NCI-H146 treated with DMSO at 0.1 percent for 48 hours (cell line): ENCODE measurements at regions not wholly inside any gene's neighbourhood (a gene's known extent, or its start where the extent isn't known, plus 50 kb on each side); places are given as distances from the start of the nearest gene placed in this dataset.
"Not testable (repeated sequence)": the region's sequence is repeated elsewhere in the genome, so short reads cannot be mapped to it uniquely, and the experiment has no call there.

Experiments
- DNase-seq: peaks from one replicate; lab custom pipeline; 2025; ENCODE audit not compliant: unreplicated experiment; lab: John Stamatoyannopoulos, UW

DNA sequence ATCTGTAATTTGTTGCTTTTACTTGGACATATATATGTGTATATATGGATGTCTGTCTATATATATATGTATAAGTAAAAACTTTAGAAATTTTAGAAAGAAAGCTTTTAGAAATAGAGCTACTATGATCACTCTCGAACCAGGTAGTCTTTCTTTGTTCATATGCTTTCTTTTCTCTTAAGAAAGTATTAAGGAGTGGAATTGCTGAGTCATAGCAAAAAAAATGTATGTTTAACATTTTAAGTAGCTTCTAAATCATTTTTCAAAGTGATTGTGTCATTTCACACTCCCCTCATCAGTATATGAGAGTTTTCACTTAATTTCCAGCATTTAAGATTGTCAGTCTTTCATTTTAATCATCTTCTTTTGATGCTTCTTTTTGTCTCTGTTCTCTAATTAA, 447.9 kb upstream of the TECRL start:
- DNase-seq: no peak

DNA sequence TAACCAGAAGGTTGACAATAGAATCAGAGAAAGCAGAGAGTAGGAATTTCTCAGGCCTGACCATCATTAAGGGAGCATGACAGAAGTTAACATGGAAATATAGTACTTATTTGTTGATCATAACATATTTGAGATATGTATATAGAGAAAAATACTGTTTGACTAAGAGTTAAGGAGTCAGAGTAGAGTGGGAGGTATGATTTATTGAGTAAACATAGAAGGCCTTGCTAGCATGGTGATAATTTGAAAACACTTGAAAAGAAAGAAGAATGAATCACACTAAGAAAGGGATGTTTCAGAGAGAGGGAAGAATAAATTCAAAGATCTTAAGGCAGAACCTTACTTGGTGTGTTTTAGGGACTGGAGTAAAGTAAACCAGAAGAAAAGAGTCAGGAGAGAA, 437.2 kb upstream of the TECRL start:
- no peak for DNase-seq

DNA sequence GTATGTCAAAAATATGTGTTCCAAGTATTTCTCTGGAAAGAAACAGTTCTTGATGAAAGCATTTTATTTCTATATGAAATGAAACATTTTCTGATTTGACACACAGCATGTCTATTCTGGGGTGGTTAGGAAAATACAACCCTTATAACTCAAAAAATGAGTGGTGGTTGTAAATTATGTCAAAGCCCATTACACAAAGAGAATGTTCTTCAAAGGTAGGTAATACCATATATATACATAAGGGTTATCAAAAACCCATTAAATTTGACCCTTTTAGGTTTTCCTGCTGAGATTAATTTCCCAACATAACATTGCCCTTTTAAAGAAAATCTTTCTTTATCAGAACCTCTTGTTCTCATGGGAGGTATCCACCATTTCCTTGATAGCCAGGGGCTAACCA, 420.5 kb upstream of the TECRL start:
- DNase-seq: no peak

DNA sequence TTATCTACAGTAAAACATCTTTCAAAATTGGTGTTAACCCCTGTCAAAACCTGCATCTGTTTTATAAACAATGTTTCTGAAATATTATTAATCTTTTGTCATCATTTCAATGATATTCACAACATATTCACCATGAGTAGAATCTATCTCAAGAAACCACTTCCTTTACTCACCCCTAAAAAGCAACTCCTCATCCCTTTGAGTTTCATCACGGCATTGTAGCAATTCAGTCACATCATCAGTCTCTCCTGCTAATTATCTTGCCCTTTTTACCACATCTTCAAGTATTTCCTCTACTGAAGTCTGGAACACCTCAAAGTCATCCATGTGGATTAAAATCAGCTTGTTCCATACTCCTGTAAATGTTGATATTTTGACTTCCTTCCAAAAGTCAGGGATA, 415.3 kb upstream of the TECRL start:
- no peak for DNase-seq

DNA sequence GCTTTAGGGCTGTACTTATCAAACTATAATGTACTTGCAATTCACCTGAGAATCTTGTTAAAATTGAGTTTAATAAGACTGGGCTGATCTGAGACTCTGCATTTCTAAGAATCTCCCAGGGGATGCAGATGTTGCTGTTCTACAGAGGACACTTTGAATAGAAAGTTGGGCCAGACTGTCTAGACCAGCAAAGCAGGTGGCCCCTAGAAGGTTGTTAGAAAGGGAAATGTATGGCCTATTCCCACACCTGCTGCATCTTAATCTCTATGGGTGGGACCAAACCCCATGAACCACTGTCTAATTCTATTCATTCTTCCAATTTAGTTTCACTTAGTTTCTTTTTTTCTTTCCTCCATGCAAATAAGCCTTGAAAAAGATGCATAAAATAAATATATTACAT, 413.2 kb upstream of the TECRL start:
- no peak for DNase-seq

DNA sequence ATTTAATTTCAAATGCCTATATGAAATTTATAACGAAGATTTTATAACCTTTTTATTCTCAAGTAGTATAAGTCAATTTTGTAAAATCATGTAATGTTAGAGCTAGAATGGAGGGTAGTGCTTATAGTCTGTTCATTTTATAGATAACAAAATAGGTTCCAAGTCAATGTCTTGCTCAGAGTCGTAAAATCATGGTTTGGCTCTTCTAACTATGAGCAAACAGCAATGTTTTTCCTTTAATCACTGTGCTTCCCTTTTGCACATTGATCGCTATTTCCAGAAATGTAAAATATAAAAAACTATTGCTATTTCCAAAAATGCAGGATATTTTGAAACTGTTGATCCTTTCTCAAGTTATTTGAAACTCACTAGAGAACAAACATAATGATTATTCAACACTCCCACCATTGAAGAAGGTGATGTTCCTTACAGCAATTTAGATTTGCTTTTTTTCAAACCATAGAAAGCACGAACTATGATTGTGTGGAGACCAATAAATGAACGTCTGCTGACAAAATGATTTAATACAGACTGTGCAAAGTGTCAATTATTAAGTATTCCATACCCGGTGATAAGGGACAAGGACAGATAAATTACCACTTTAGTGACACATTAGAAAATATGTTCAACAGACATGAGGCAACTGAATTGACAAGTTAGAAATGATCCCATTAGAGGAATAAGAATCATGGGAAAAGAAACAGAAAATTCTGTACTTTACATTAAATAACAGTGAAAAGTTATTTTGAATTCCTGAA, 412.1 kb upstream of the TECRL start:
- DNase-seq: no peak

DNA sequence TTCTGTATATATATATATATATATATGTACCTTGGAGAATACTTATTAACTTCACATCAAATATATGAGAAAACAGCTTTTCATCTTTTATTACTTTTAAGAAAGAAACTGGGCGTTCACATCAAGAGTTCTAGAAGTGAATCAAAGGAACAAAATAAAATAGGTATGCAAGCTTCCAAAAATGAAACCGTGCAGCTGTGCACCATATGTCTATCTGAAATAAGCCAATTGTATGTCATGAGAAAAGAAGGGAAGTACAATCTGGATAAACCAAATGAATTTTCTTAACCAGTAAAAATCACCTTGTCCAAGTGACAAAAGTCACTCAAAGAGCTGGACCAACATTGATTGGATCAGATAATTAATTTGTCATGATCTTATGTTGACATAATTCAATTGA, 405.4 kb upstream of the TECRL start:
- no peak for DNase-seq

DNA sequence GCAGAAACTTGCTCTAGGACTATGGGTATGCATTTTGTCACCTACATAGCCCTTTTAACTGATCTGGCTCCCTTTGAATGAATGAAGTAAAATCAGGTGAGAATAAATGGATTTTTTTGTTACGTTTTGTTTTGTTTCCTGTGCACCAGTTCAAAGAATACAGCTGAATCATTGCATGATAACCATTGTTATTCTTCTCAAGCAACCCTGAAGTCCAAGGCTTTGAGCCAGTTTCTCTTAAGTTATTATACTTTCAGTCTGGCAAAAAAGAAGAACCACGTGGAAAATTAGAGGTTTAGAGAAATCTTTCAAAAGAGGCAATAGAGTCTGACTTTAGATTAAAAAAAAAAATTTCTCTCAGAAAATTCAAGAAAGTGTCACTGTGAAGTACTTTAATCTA, 398.6 kb upstream of the TECRL start:
- no peak for DNase-seq

DNA sequence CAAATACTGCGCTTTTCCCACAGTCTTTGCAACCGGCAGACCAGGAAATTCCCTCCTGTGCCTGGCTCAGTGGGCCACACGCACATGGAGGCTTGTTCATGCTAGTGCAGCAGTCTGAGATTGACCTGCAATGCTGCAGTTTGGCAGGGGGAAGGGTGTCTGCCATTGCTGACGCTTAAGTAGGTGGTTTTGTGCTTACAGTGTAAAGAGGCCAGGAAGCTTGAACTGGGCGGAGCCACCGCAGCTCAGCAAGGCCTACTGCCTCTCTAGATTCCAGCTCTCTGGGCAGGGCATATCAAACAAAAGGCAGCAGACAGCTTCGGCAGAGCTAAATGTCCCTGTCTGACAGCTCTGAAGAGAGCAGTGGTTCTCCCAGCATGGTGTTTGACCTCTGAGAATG, 390.5 kb upstream of the TECRL start:
- DNase-seq: no peak

DNA sequence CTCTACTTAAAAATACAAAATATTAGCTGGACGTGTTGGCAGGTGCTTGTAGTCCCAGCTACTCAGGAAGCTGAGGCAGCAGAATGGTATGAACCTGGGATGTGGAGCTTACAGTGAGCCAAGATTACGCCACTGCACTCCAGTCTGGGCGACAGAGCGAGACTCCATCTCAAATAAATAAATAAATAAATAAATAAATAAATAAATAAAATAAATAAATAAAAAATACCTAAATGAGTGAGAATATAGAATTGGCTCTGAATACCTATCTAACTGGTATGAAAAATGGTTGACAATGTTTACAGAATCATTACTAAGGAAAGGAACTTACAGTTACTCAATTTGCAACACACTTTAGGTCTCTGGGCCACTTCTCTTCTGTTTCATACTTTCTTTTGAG, 389.6 kb upstream of the TECRL start:
- DNase-seq: not testable (repeated sequence)

DNA sequence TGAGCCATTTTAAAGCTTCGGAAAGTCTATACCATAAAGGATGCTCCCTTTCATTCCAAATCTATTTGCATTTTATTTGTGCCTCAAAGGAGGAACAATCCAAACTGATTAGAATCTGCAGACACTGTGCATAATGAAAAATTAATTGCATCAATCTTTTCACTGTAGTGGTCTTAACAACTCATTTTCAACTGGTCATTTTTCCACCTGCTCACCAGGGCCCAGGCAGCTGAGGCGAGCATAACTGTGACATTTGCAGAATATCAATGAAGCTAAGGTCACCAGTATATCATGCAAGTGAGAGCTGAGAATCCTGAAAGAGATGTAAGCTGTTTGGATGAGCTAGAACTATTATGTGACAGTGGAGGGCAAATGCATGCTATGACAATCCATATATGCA, 387.3 kb upstream of the TECRL start:
- DNase-seq: no peak

DNA sequence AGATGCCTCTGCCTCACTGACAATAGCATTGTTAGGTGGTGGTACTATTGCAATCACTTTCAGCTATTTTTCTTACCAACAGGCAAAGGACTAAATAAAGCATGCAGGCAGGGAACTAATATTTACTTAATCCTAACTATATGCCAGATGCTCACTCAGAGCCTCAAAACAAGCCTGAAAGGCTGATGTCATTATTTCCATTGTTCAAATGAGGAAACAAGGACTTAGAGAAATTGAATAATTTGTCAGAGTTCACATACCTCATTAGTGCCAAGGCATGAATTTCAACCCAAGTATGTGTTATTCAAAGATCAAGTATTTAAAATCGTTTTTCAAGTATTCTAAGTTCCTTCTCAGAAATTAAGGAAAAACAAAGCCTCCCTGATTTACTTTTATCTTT, 374.9 kb upstream of the TECRL start:
- no peak for DNase-seq

DNA sequence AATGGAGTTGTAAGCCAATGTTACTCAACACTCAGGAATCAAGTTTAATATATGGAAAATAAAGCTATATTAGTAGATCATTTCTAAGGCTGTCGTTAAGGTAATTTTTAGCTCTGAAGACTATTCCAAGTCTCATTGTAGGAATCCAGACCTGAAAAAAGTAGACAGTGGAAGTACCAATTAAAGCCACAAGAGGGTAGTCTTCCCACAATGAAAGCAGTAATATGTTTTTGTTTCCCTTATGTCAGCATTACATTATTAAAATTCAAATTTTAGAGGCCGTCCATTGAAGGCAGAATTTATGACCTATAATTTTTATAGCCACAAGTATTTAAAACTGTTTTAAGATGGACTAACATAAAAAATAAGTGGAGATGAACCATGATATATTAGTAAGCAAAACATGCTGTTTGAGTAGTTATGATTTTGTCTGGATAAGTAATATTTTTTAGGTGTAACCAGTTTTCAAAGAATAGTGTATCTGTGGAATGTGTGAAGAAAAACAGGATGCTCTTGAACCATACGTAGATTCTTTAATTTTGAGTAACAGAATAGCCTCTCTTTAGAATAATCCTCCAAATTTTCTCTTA, 372.6 kb upstream of the TECRL start:
- no peak for DNase-seq

DNA sequence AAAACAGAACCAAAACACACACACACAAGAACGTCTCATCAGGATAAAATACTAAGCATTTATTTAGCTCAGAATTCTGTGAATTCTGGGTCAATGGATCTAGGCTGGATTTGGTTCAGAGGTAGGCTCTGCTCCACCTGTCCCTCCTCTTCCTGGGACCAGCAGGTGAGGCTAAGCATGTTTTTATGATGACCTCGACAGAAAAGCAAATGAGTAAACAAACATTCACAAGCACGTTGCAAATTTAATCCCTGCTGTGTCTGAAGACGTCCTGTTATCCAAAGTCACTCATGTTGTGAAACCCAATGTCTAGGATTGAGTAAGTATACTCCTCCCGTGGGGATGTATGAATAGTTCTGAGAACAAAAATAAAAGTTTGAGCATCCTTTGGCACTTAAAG, 371.4 kb upstream of the TECRL start:
- no peak for DNase-seq

DNA sequence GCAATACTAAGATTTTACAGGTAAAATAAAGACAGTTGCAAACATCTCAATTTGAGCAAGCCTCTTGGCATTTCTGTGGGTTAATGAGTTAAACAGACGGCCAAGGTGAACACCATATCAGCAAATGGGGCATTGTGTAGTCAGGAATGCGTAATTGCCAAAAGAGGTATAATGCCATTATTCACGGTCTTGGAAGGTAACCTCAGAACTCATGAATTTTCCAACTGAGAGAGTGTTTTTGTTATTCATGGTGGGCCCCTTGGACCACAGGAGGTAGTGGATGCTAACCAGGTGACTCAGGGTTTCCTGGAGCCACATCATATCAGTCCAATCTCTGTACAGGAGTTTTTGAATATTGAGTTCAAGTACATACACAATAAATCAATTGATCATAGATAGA, 368.0 kb upstream of the TECRL start:
- DNase-seq: no peak

DNA sequence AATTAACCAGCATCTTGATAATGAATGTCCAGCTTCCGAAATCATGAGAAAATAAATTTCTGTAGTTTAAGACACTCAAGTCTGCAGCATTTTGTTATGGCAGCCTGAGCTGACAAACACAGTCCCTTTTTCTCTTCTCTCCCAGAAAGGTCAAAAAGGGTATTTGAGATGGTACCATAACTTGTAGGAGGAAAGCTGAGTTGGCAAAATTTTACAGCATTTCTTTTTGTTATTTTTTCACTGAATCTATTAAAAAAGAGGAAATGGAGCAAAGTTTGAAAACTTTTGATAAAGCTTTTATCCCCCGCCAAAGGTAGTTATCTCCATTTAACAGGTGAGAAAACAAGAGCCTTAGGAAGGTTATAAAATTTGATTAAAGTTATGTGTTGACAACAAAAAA, 367.6 kb upstream of the TECRL start:
- DNase-seq: no peak

DNA sequence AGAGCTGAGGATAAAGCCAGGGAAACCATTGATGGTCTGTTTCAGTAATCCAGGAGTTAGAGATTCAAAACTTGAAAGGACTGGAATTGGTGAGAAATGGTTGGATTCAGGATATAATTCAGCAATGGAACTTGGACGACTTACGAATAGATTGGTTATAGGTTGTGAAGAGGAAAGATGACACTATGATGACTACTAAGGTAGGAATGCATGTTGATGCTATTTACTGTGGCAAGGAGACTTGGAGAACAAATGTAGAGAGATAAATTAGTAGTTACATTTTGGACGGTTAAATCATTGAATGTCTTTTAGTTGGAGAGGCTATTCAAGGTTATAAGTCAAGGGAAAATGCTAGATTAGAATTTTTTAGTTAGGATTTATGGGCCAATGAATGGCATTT, 365.4 kb upstream of the TECRL start:
- no peak for DNase-seq

DNA sequence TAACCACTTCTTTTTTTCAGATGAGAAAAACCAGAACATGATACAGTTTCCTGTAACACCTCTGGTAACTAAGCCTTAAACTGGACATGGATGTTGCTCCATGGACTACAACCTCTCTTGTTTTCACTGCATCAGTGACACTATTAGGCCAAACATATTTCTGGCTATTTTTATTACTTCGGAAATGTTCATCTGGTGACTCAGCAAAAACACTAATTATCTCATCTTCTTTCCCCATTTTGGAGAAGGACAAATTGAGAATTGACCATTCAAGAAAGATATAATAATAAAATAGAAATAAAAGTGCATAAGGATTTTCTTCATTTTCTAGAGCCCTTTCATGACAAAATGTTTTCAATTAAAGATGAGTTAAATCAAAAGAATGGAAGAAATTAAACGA, 361.9 kb upstream of the TECRL start:
- no peak for DNase-seq

DNA sequence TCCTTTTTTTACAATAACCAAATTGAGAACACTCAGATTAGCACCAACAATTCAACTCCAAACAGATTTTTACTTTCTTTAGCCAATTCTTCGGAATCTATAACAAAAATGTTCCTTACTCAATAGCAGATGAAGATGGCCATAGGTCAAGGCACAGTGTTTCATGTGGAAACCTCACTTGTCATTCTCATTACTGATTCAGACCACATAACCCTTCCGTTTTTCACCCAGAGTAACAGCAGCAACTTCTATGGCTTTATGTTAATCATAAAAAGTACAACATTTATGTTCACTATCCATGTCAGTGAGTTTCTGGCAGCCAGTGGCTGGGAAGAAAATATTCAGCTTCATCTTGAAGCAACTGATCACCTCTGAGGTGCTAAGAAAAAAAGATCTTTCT, 358.3 kb upstream of the TECRL start:
- no peak for DNase-seq

DNA sequence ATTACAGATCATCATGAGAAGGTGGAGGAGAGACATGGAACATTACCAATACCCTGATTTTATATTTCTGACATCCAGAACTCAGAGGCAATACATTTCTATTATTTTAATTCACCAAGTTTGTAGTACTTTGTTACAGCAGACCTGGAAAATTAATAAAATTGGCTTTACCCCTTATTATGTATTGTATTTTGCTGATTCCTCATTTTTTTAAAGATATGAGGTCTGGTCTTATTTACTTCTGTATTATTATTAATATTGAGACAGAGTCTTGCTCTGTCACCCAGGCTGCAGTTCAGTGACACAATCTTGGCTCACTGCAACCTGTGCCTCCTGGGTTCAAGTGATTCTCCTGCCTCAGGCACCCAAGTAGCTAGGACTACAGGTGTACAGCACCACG, 357.3 kb upstream of the TECRL start:
- no peak for DNase-seq

DNA sequence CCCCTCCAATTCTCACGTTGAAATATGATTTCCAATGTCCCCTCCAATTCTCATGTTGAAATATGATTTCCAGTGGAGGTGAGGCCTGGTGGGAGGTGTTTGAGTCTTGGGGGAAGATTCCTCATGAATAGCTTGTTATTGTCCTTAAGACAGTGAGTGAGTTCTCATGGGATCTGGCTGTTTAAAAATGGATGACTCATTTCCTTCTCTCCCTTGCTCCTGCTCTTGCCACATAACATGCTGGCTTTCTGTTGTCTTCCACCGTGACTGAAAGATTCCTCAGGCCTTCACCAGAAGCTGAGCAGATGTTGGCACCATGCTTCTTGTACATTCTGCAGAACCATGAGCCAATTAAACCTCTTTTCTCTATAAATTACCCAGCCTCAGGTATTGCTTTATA, 346.8 kb upstream of the TECRL start:
- no peak for DNase-seq

DNA sequence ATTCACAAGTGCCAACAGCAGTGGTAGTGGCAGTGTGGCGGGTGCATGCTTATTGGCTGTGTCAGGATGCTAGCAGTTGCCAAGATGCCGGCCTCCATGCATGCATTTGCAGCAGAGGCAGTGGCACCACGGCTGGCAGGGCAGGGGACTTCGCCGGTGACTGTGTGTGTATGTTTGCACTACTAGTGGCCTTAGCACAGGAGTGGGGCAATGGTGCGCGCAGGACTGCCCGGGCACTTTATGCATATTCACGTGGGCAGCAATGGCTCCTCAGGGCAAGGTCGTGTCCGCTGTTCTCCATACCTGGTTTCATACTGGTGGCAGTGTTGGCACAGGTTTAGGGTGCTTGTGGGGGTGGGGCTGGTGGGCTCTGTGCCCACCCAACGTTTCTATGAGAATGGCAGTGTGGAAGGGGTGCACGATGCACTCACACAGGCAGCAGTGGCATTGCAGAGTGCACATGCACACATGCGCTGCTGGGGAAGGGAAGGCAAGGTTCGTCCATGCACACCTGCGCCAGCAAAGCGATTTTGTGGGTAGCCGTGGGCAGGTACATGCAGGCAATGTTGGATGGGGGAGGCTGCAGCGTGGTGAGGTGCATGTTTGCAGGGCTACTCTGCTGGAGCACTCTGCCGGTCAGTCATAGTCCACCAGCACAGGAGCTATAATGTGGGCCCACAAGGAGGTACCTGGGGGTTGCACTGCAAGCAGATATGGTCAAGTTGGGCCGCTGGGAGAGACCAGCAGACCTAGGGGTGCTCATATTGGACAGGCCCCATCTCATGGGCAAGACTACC, 338.9 kb upstream of the TECRL start:
- DNase-seq: no peak
